ENCODE measurements at regions not wholly inside any gene's neighbourhood (a gene's known extent, or its start where the extent isn't known, plus 50 kb on each side); places are given as distances from the start of the nearest gene placed in this dataset.

- no peak for TF ChIP-seq CTCF (conservative IDR thresholded peaks at IDR 0.05 in 1 of 2, IDR thresholded peaks at IDR 0.05 in 1 of 2; ENCODE audit: extremely low read depth in 1 of 2, insufficient read depth in 1 of 2, low read depth in 1 of 2, low read length in 2 of 2)
- no peak for TF ChIP-seq EZH2 (IDR thresholded peaks at IDR 0.05; ENCODE audit: borderline replicate concordance, low read length)
Observed at GRCh38 chr18:28606686-28607085, 429.8 kb upstream of the CDH2 start.

All from mammary epithelial cell (primary cell).